Tibial nerve (tissue), 4 donors: ENCODE measurements at regions not wholly inside any gene's neighbourhood (a gene's known extent, or its start where the extent isn't known, plus 50 kb on each side); places are given as distances from the start of the nearest gene placed in this dataset.

Experiments
- EP300 ChIP-seq, 2 donors: sonication (generic); formaldehyde crosslinking; IDR thresholded peaks; one replicate each; pipeline ENCODE4 v1.6.1; 2017; ENCODE audit warnings: antibody characterized with exemption in 2 of 2, mild to moderate bottlenecking in 1 of 2
- POLR2A ChIP-seq, 2 donors: fragments of 450-650 bp; IDR thresholded peaks; one replicate each; pipeline ENCODE4 v1.6.1; 2017; ENCODE audit warnings: antibody characterized with exemption in 2 of 2, mild to moderate bottlenecking in 2 of 2, moderate library complexity in 2 of 2
- TF ChIP-seq, protein P1 (sequence below), 5 experiments: fragments of 200-600 bp in 3 of 5; fragments of 450-650 bp in 2 of 5; sonication (generic) in 3 of 5; IDR thresholded peaks; one replicate each; pipeline ENCODE4 v1.5.1; 2016 to 2019; ENCODE audit warnings: antibody characterized with exemption in 5 of 5, mild to moderate bottlenecking in 3 of 5, moderate library complexity in 2 of 5

- TF ChIP-seq, protein P1, sequence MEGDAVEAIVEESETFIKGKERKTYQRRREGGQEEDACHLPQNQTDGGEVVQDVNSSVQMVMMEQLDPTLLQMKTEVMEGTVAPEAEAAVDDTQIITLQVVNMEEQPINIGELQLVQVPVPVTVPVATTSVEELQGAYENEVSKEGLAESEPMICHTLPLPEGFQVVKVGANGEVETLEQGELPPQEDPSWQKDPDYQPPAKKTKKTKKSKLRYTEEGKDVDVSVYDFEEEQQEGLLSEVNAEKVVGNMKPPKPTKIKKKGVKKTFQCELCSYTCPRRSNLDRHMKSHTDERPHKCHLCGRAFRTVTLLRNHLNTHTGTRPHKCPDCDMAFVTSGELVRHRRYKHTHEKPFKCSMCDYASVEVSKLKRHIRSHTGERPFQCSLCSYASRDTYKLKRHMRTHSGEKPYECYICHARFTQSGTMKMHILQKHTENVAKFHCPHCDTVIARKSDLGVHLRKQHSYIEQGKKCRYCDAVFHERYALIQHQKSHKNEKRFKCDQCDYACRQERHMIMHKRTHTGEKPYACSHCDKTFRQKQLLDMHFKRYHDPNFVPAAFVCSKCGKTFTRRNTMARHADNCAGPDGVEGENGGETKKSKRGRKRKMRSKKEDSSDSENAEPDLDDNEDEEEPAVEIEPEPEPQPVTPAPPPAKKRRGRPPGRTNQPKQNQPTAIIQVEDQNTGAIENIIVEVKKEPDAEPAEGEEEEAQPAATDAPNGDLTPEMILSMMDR (IDR thresholded peaks at IDR 0.05), result no peak
- TF ChIP-seq POLR2A (IDR thresholded peaks at IDR 0.05), result no peak
- no peak for TF ChIP-seq EP300 (IDR thresholded peaks at IDR 0.05)
These were observed 277.6 kb downstream of the GATA3 start for GRCh38 chr10:8331896-8332729.
